ENCODE measurements at regions not wholly inside any gene's neighbourhood (a gene's known extent, or its start where the extent isn't known, plus 50 kb on each side); places are given as distances from the start of the nearest gene placed in this dataset.

- no peaks in the 10 kb centered on the region for H3K4me1 ChIP-seq (ENCODE audit: control insufficient read depth in 3 of 3, insufficient read depth in 3 of 3, low read length in 3 of 3)
- H3K9ac ChIP-seq (ENCODE audit: low read depth in 1 of 3, low read length in 3 of 3) = no peak overlapping the region
- no peak overlapping the region for H3K4me3 ChIP-seq (ENCODE audit: low read length in 3 of 3)
- no peaks in the 10 kb centered on the region for H3K36me3 ChIP-seq (ENCODE audit: control insufficient read depth in 3 of 3, insufficient read depth in 3 of 3, low read length in 3 of 3)
- no peak overlapping the region for H3K27ac ChIP-seq (ENCODE audit: low read depth, low read length)
- H3K9me3 ChIP-seq (ENCODE audit: control insufficient read depth in 3 of 3, low read length in 3 of 3) = peaks cover 0 to 2% (median 0%) of the 10 kb centered on the region in 3 donors
- no peaks in the 10 kb centered on the region for H3K27me3 ChIP-seq (ENCODE audit: control insufficient read depth in 3 of 3, insufficient read depth in 3 of 3, low read length in 3 of 3)
Observed at GRCh38 chr2:133732059-133732458, 163.8 kb upstream of the NCKAP5 start.

GRCh38 chr2:133732982-133733900 is 165.0 kb upstream of the NCKAP5 start:
- Histone ChIP-seq H3K4me1 (ENCODE audit: control insufficient read depth in 3 of 3, insufficient read depth in 3 of 3, low read length in 3 of 3) (no peaks in the 10 kb centered on the region), H3K36me3 (ENCODE audit: control insufficient read depth in 3 of 3, insufficient read depth in 3 of 3, low read length in 3 of 3) (no peaks in the 10 kb centered on the region), H3K4me3 (ENCODE audit: low read length in 3 of 3) (no peak overlapping the region), H3K27me3 (ENCODE audit: control insufficient read depth in 3 of 3, insufficient read depth in 3 of 3, low read length in 3 of 3) (no peaks in the 10 kb centered on the region), H3K27ac (ENCODE audit: low read depth, low read length) (no peak overlapping the region), H3K9ac (ENCODE audit: low read depth in 1 of 3, low read length in 3 of 3) (no peak overlapping the region), H3K9me3 (ENCODE audit: control insufficient read depth in 3 of 3, low read length in 3 of 3) (peaks cover 0 to 2% (median 0%) of the 10 kb centered on the region in 3 donors)

- H3K27me3 ChIP-seq (ENCODE audit: control insufficient read depth in 3 of 3, insufficient read depth in 3 of 3, low read length in 3 of 3) = no peaks in the 10 kb centered on the region
- H3K4me3 ChIP-seq (ENCODE audit: low read length in 3 of 3) = no peak overlapping the region
- no peak overlapping the region for H3K27ac ChIP-seq (ENCODE audit: low read depth, low read length)
- no peaks in the 10 kb centered on the region for H3K36me3 ChIP-seq (ENCODE audit: control insufficient read depth in 3 of 3, insufficient read depth in 3 of 3, low read length in 3 of 3)
- no peaks in the 10 kb centered on the region for H3K4me1 ChIP-seq (ENCODE audit: control insufficient read depth in 3 of 3, insufficient read depth in 3 of 3, low read length in 3 of 3)
- peaks cover 0 to 2% (median 0%) of the 10 kb centered on the region in 3 donors for H3K9me3 ChIP-seq (ENCODE audit: control insufficient read depth in 3 of 3, low read length in 3 of 3)
- no peak overlapping the region for H3K9ac ChIP-seq (ENCODE audit: low read depth in 1 of 3, low read length in 3 of 3)
Observed at GRCh38 chr2:133733901-133734255, 165.6 kb upstream of the NCKAP5 start.

- Histone ChIP-seq H3K9me3 (ENCODE audit: control insufficient read depth in 3 of 3, low read length in 3 of 3) (peaks cover 0 to 2% (median 0%) of the 10 kb centered on the region in 3 donors), H3K27ac (ENCODE audit: low read depth, low read length) (no peak overlapping the region), H3K4me1 (ENCODE audit: control insufficient read depth in 3 of 3, insufficient read depth in 3 of 3, low read length in 3 of 3) (no peaks in the 10 kb centered on the region), H3K27me3 (ENCODE audit: control insufficient read depth in 3 of 3, insufficient read depth in 3 of 3, low read length in 3 of 3) (no peaks in the 10 kb centered on the region), H3K4me3 (ENCODE audit: low read length in 3 of 3) (no peak overlapping the region), H3K9ac (ENCODE audit: low read depth in 1 of 3, low read length in 3 of 3) (no peak overlapping the region), H3K36me3 (ENCODE audit: control insufficient read depth in 3 of 3, insufficient read depth in 3 of 3, low read length in 3 of 3) (no peaks in the 10 kb centered on the region)
Observed at GRCh38 chr2:133734716-133735495, 166.6 kb upstream of the NCKAP5 start.

GRCh38 chr2:133736674-133737073 is 168.4 kb upstream of the NCKAP5 start:
- Histone ChIP-seq H3K4me3 (ENCODE audit: low read length in 3 of 3) (no peak overlapping the region), H3K9me3 (ENCODE audit: control insufficient read depth in 3 of 3, low read length in 3 of 3) (peaks cover 0 to 2% (median 0%) of the 10 kb centered on the region in 3 donors), H3K27me3 (ENCODE audit: control insufficient read depth in 3 of 3, insufficient read depth in 3 of 3, low read length in 3 of 3) (no peaks in the 10 kb centered on the region), H3K27ac (ENCODE audit: low read depth, low read length) (no peak overlapping the region), H3K36me3 (ENCODE audit: control insufficient read depth in 3 of 3, insufficient read depth in 3 of 3, low read length in 3 of 3) (no peaks in the 10 kb centered on the region), H3K4me1 (ENCODE audit: control insufficient read depth in 3 of 3, insufficient read depth in 3 of 3, low read length in 3 of 3) (no peaks in the 10 kb centered on the region), H3K9ac (ENCODE audit: low read depth in 1 of 3, low read length in 3 of 3) (no peak overlapping the region)

GRCh38 chr2:133737242-133737993 is 169.2 kb upstream of the NCKAP5 start:
- Histone ChIP-seq H3K36me3 (ENCODE audit: control insufficient read depth in 3 of 3, insufficient read depth in 3 of 3, low read length in 3 of 3) (no peaks in the 10 kb centered on the region), H3K9me3 (ENCODE audit: control insufficient read depth in 3 of 3, low read length in 3 of 3) (peaks cover 0 to 2% (median 0%) of the 10 kb centered on the region in 3 donors), H3K27ac (ENCODE audit: low read depth, low read length) (no peak overlapping the region), H3K4me3 (ENCODE audit: low read length in 3 of 3) (no peak overlapping the region), H3K4me1 (ENCODE audit: control insufficient read depth in 3 of 3, insufficient read depth in 3 of 3, low read length in 3 of 3) (no peaks in the 10 kb centered on the region), H3K9ac (ENCODE audit: low read depth in 1 of 3, low read length in 3 of 3) (no peak overlapping the region), H3K27me3 (ENCODE audit: control insufficient read depth in 3 of 3, insufficient read depth in 3 of 3, low read length in 3 of 3) (no peaks in the 10 kb centered on the region)

- no peak overlapping the region for H3K4me3 ChIP-seq (ENCODE audit: low read length in 3 of 3)
- no peaks in the 10 kb centered on the region for H3K36me3 ChIP-seq (ENCODE audit: control insufficient read depth in 3 of 3, insufficient read depth in 3 of 3, low read length in 3 of 3)
- no peak overlapping the region for H3K27ac ChIP-seq (ENCODE audit: low read depth, low read length)
- no peaks in the 10 kb centered on the region for H3K27me3 ChIP-seq (ENCODE audit: control insufficient read depth in 3 of 3, insufficient read depth in 3 of 3, low read length in 3 of 3)
- no peak overlapping the region for H3K9ac ChIP-seq (ENCODE audit: low read depth in 1 of 3, low read length in 3 of 3)
- no peaks in the 10 kb centered on the region for H3K4me1 ChIP-seq (ENCODE audit: control insufficient read depth in 3 of 3, insufficient read depth in 3 of 3, low read length in 3 of 3)
- peaks cover 0 to 2% (median 0%) of the 10 kb centered on the region in 3 donors for H3K9me3 ChIP-seq (ENCODE audit: control insufficient read depth in 3 of 3, low read length in 3 of 3)
Observed at GRCh38 chr2:133739039-133739438, 170.8 kb upstream of the NCKAP5 start.

- Histone ChIP-seq H3K27me3 (ENCODE audit: control insufficient read depth in 3 of 3, insufficient read depth in 3 of 3, low read length in 3 of 3) (no peaks in the 10 kb centered on the region), H3K9ac (ENCODE audit: low read depth in 1 of 3, low read length in 3 of 3) (no peak overlapping the region), H3K9me3 (ENCODE audit: control insufficient read depth in 3 of 3, low read length in 3 of 3) (peaks cover 0 to 2% (median 0%) of the 10 kb centered on the region in 3 donors), H3K4me3 (ENCODE audit: low read length in 3 of 3) (no peak overlapping the region), H3K36me3 (ENCODE audit: control insufficient read depth in 3 of 3, insufficient read depth in 3 of 3, low read length in 3 of 3) (no peaks in the 10 kb centered on the region), H3K27ac (ENCODE audit: low read depth, low read length) (no peak overlapping the region), H3K4me1 (ENCODE audit: control insufficient read depth in 3 of 3, insufficient read depth in 3 of 3, low read length in 3 of 3) (no peaks in the 10 kb centered on the region)
Observed at GRCh38 chr2:133740500-133740899, 172.2 kb upstream of the NCKAP5 start.

GRCh38 chr2:133748007-133748700 is 179.9 kb upstream of the NCKAP5 start:
- Histone ChIP-seq H3K36me3 (ENCODE audit: control insufficient read depth in 3 of 3, insufficient read depth in 3 of 3, low read length in 3 of 3) (no peaks in the 10 kb centered on the region), H3K4me1 (ENCODE audit: control insufficient read depth in 3 of 3, insufficient read depth in 3 of 3, low read length in 3 of 3) (no peaks in the 10 kb centered on the region), H3K4me3 (ENCODE audit: low read length in 3 of 3) (no peak overlapping the region), H3K27me3 (ENCODE audit: control insufficient read depth in 3 of 3, insufficient read depth in 3 of 3, low read length in 3 of 3) (no peaks in the 10 kb centered on the region), H3K27ac (ENCODE audit: low read depth, low read length) (no peak overlapping the region), H3K9ac (ENCODE audit: low read depth in 1 of 3, low read length in 3 of 3) (no peak overlapping the region), H3K9me3 (ENCODE audit: control insufficient read depth in 3 of 3, low read length in 3 of 3) (no peaks in the 10 kb centered on the region)
